HG02973 (cell line): ENCODE measurements at regions not wholly inside any gene's neighbourhood (a gene's known extent, or its start where the extent isn't known, plus 50 kb on each side); places are given as distances from the start of the nearest gene placed in this dataset.
"Not testable (repeated sequence)": the region's sequence is repeated elsewhere in the genome, so short reads cannot be mapped to it uniquely, and the experiment has no call there.

Experiments
- ATAC-seq: cut with Tn5 transposase; IDR thresholded peaks from one replicate; pipeline ENCODE4 v1.9.1; 2021; ENCODE audit warnings: moderate library complexity; ENCODE audit not compliant: unreplicated experiment

- no peak for ATAC-seq
Observed at GRCh38 chr11:96681019-96681716, 291.4 kb downstream of the JRKL start.

GRCh38 chr11:96694338-96694737 is 304.5 kb downstream of the JRKL start:
- no peak for ATAC-seq

GRCh38 chr11:96696731-96697130 is 306.9 kb downstream of the JRKL start:
- ATAC-seq: no peak

- ATAC-seq: no peak
Observed at GRCh38 chr11:96697466-96697865, 307.7 kb downstream of the JRKL start.

GRCh38 chr11:96704847-96705246 is 315.0 kb downstream of the JRKL start:
- no peak for ATAC-seq

GRCh38 chr11:96706761-96707160 is 316.9 kb downstream of the JRKL start:
- no peak for ATAC-seq

GRCh38 chr11:96707273-96707672 is 317.5 kb downstream of the JRKL start:
- ATAC-seq: no peak

GRCh38 chr11:96708219-96708878 is 318.5 kb downstream of the JRKL start:
- no peak for ATAC-seq

GRCh38 chr11:96713301-96713700 is 323.5 kb downstream of the JRKL start:
- ATAC-seq: no peak

GRCh38 chr11:96714689-96715088 is 324.9 kb downstream of the JRKL start:
- no peak for ATAC-seq

GRCh38 chr11:96715208-96715607 is 325.4 kb downstream of the JRKL start:
- no peak for ATAC-seq

GRCh38 chr11:96736601-96737000 is 346.8 kb downstream of the JRKL start:
- no peak for ATAC-seq

- no peak for ATAC-seq
Observed at GRCh38 chr11:96738311-96738710, 348.5 kb downstream of the JRKL start.

- ATAC-seq: no peak
Observed at GRCh38 chr11:96741068-96741467, 351.3 kb downstream of the JRKL start.

GRCh38 chr11:96744697-96745096 is 354.9 kb downstream of the JRKL start:
- ATAC-seq: no peak

- no peak for ATAC-seq
Observed at GRCh38 chr11:96748639-96749370, 359.0 kb downstream of the JRKL start.

GRCh38 chr11:96751807-96752206 is 362.0 kb downstream of the JRKL start:
- ATAC-seq: not testable (repeated sequence)

GRCh38 chr11:96752221-96752620 is 362.4 kb downstream of the JRKL start:
- ATAC-seq: no peak

- no peak for ATAC-seq
Observed at GRCh38 chr11:96753997-96754396, 364.2 kb downstream of the JRKL start.

GRCh38 chr11:96755209-96755608 is 365.4 kb downstream of the JRKL start:
- no peak for ATAC-seq

- ATAC-seq: no peak
Observed at GRCh38 chr11:96755752-96756151, 365.9 kb downstream of the JRKL start.

- ATAC-seq: no peak
Observed at GRCh38 chr11:96758957-96759356, 369.1 kb downstream of the JRKL start.
